Left ventricle myocardium inferior (tissue), 1 donor: ENCODE measurements at regions not wholly inside any gene's neighbourhood (a gene's known extent, or its start where the extent isn't known, plus 50 kb on each side); places are given as distances from the start of the nearest gene placed in this dataset.

ENCODE experiments used
- DNase-seq: peaks from one replicate; pipeline ENCODE4 v3.0.0-alpha.2; 2020
- H3K27ac ChIP-seq: fragments of 200-600 bp; replicated peaks from 2 replicates; pipeline ENCODE4 v1.8.0; 2021
- H3K27me3 ChIP-seq: fragments of 200-600 bp; 2 replicates; pipeline ENCODE4 v1.8.0; 2021; ENCODE audit warnings: low read depth
- H3K36me3 ChIP-seq: fragments of 200-600 bp; 2 replicates; pipeline ENCODE4 v1.8.0; 2021
- H3K4me1 ChIP-seq: fragments of 200-600 bp; 2 replicates; pipeline ENCODE4 v1.8.0; 2021
- H3K4me3 ChIP-seq: fragments of 200-600 bp; 2 replicates; pipeline ENCODE4 v1.8.0; 2021; ENCODE audit warnings: mild to moderate bottlenecking, moderate library complexity
- H3K9me3 ChIP-seq: fragments of 200-600 bp; replicated peaks from 2 replicates; pipeline ENCODE4 v1.8.0; 2021
- CTCF ChIP-seq: fragments of 200-600 bp; IDR thresholded peaks from 2 replicates; pipeline ENCODE4 v1.8.0; 2021; ENCODE audit warnings: antibody characterized with exemption, mild to moderate bottlenecking, borderline replicate concordance
- intact Hi-C: fragments of 100-400 bp; cut with micrococcal nuclease; formaldehyde crosslinking; loops from one replicate; pipeline ENCODE4 v1.11.0; 2022
- donor health status: DM: no; HTN: yes; CAD: no; lungs with severe emphysema.

GRCh38 chr2:8235419-8235818 is 446.4 kb upstream of the ID2 start:
- no peak for DNase-seq
- Histone ChIP-seq H3K4me3 (no peak overlapping the region), H3K36me3 (no peaks in the 10 kb centered on the region), H3K4me1 (peaks cover 39% of the 10 kb centered on the region), H3K9me3 (no peaks in the 10 kb centered on the region), H3K27me3 (no peaks in the 10 kb centered on the region), H3K27ac (peak overlapping the region; percentile 77)
- no peak for TF ChIP-seq CTCF
- intact Hi-C loops, result no loop called here

DNA sequence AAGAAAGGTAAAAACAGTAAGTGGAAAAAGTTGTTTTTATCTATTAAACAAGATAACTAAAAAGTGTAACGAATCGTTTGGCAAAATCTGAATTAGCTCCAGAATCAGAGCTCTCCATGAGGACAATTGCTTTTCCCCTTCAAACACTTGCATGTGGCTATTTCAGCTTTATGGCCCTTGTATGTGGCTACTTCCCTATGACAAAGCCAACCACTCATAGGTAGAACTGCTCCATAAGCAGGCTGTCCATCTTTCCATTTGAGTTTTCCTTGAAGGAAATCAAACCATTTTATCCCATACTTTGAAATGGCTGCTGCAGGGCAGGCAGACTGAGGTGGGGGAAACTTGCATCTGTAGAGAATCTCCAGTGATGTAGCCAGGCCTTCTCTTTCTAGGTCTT is 445.5 kb upstream of the ID2 start:
- H3K27ac ChIP-seq, result no peak overlapping the region
- H3K36me3 ChIP-seq, result no peaks in the 10 kb centered on the region
- DNase-seq, result no peak
- intact Hi-C loops, result no loop called here
- no peak for TF ChIP-seq CTCF
- no peaks in the 10 kb centered on the region for H3K9me3 ChIP-seq
- H3K4me3 ChIP-seq, result no peak overlapping the region
- H3K4me1 ChIP-seq, result peaks cover 39% of the 10 kb centered on the region
- H3K27me3 ChIP-seq, result no peaks in the 10 kb centered on the region

DNA sequence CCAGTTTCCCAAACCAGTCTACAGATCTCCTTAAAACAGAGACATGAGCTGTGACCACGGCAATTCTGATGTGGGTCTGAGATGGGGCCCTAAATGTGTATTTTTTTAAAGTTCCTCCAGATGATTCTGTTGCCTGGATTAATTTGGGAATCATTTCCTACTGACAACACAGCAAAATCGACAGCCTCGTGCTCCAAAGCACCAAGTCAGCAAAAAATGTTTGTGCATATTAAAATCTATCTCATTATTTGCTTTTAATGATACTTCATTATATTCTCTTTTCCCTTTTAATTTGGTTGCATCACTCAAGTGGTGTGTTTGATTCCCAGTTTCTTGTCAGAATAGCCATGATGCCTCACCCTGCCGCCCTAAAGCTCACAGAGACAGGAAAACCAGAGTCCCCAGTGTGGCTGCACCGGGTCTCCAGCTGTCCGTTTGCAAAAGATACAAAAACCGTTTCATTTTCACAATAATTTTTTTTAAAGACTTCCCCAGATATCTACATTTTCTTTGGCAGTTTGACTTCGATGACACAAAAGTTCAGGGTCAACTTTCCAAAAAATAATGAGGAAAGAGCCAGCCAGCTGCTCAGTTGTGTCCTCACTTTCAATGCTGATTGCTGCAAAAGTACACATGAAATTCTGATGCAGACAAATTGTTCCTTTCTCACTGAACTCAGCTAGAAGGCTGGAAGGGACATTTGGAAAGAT is 443.2 kb upstream of the ID2 start:
- H3K27ac ChIP-seq, result peak overlapping the region; percentile 72

DNA sequence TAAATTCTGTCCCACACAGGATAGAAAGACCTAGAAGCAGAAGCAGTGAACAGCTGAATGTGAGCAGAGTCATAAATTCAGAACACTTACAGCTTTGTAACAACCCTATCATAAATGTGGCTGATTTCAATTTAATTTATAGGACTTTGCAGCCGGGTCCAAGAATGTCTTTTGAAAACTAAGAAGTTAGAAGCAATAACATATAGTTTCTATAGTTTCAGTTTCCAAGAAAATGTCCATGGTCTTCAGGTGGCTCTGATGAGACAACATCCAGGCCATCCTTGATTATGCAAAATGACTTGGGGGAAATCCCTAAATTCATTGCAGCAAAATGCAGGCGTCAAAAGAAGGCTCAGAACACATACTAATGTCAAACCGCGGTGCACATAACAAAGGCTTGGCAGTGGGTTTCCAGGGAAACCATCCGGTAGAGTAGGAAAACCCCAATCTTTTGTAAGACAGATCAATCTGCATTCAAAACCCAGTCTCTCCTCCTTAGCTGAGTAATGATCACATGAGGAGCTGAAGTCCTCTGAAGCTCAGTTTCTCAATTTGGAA is 442.2 kb upstream of the ID2 start:
- DNase-seq, result no peak
- no peak for TF ChIP-seq CTCF
- peak overlapping the region; percentile 12 for H3K27ac ChIP-seq
- H3K36me3 ChIP-seq, result no peaks in the 10 kb centered on the region
- intact Hi-C loops, result no loop called here
- H3K4me3 ChIP-seq, result no peak overlapping the region
- H3K4me1 ChIP-seq, result peaks cover 17% of the 10 kb centered on the region
- no peaks in the 10 kb centered on the region for H3K27me3 ChIP-seq
- H3K9me3 ChIP-seq, result peaks cover 9% of the 10 kb centered on the region

More for the DNA sequence above, 443.2 kb upstream of the ID2 start:
- peak; percentile 64 for DNase-seq
- Histone ChIP-seq H3K27me3 (no peaks in the 10 kb centered on the region), H3K4me1 (peaks cover 26% of the 10 kb centered on the region), H3K36me3 (no peaks in the 10 kb centered on the region), H3K9me3 (peaks cover 5% of the 10 kb centered on the region), H3K4me3 (no peak overlapping the region)
- intact Hi-C loops, result no loop called here
- TF ChIP-seq CTCF, result no peak

DNA sequence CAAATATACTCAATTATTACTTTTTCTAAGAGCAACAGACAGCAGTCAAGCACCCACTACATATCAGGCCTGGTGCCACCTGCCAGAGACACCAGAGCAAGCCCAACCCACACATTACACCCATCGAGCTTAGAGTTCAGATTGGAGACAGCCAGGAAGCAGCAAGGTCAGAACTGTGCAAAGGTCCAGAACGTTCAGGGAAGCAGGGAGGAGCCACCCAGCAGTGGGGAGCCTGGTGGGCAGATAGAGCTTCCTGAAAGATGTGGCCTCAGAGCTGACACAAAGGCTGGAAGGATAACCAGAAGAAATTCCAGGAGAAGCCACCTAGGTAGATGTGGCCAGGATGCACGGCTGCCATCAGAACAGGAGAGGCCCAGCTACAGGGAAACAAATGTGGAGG is 440.5 kb upstream of the ID2 start:
- intact Hi-C loops, result no loop called here
- peaks cover 9% of the 10 kb centered on the region for H3K9me3 ChIP-seq
- H3K36me3 ChIP-seq, result no peaks in the 10 kb centered on the region

More for the DNA sequence above, 440.5 kb upstream of the ID2 start:
- Histone ChIP-seq H3K27me3 (no peaks in the 10 kb centered on the region), H3K27ac (no peak overlapping the region), H3K4me1 (peaks cover 7% of the 10 kb centered on the region), H3K4me3 (no peak overlapping the region)
- TF ChIP-seq CTCF, result no peak
- no peak for DNase-seq
